MM.1S (cell line): ENCODE measurements at regions not wholly inside any gene's neighbourhood (a gene's known extent, or its start where the extent isn't known, plus 50 kb on each side); places are given as distances from the start of the nearest gene placed in this dataset.

Source experiments
- DNase-seq: peaks from one replicate; pipeline ENCODE4 v3.0.0-alpha.2; 2015
- H2AFZ ChIP-seq: fragments of 300-600 bp; sonication (generic); 2 replicates; pipeline ENCODE4 v1.6.0; 2016; ENCODE audit warnings: antibody characterized with exemption, low read length
- H3F3A ChIP-seq: fragments of 300-600 bp; sonication (generic); 2 replicates; pipeline ENCODE4 v1.6.1; 2016; ENCODE audit warnings: mild to moderate bottlenecking, antibody characterized with exemption, low read length, moderate library complexity, mixed read lengths; ENCODE audit not compliant: insufficient read depth
- H3K27ac ChIP-seq: fragments of 300-600 bp; sonication (generic); 2 replicates; pipeline ENCODE4 v1.5.1; 2016; ENCODE audit warnings: mild to moderate bottlenecking, low read length
- H3K27me3 ChIP-seq: fragments of 300-600 bp; sonication (generic); replicated peaks from 2 replicates; pipeline ENCODE4 v1.6.0; 2016; ENCODE audit warnings: low read length; ENCODE audit not compliant: insufficient read depth
- H3K36me3 ChIP-seq: fragments of 300-600 bp; sonication (generic); replicated peaks from 2 replicates; pipeline ENCODE4 v1.6.1; 2016; ENCODE audit warnings: mild to moderate bottlenecking, low read length, mixed read lengths; ENCODE audit not compliant: insufficient read depth
- H3K4me1 ChIP-seq: fragments of 300-600 bp; sonication (generic); 2 replicates; pipeline ENCODE4 v1.6.1; 2016; ENCODE audit warnings: low read length, mixed read lengths
- H3K4me2 ChIP-seq: fragments of 300-600 bp; sonication (generic); 2 replicates; pipeline ENCODE4 v1.6.0; 2016; ENCODE audit warnings: low read depth, low read length
- H3K4me3 ChIP-seq: fragments of 300-600 bp; sonication (generic); 2 replicates; pipeline ENCODE4 v1.5.1; 2016; ENCODE audit warnings: low read length, mixed read lengths
- H3K79me2 ChIP-seq: fragments of 300-600 bp; sonication (generic); 2 replicates; pipeline ENCODE4 v1.6.1; 2016; ENCODE audit warnings: mixed run types, low read length, mixed read lengths
- H3K9ac ChIP-seq: fragments of 300-600 bp; sonication (generic); 2 replicates; pipeline ENCODE4 v1.6.1; 2016; ENCODE audit warnings: low read length, mixed read lengths
- H3K9me2 ChIP-seq: fragments of 300-600 bp; sonication (generic); replicated peaks from 2 replicates; pipeline ENCODE4 v1.6.1; 2016; ENCODE audit warnings: mild to moderate bottlenecking, low read length, mixed read lengths; ENCODE audit not compliant: insufficient read depth
- H3K9me3 ChIP-seq: fragments of 300-600 bp; sonication (generic); replicated peaks from 2 replicates; pipeline ENCODE4 v1.6.1; 2016; ENCODE audit warnings: mild to moderate bottlenecking, low read length, mixed read lengths; ENCODE audit not compliant: insufficient read depth
- H4K20me1 ChIP-seq: fragments of 300-600 bp; sonication (generic); 2 replicates; pipeline ENCODE4 v1.6.1; 2016; ENCODE audit warnings: mild to moderate bottlenecking, low read length, moderate library complexity, mixed read lengths; ENCODE audit not compliant: insufficient read depth
- EZH2 ChIP-seq: fragments of 300-600 bp; sonication (generic); optimal IDR thresholded peaks from 2 replicates; pipeline ENCODE3; 2017; ENCODE audit warnings: low read depth, mild to moderate bottlenecking, antibody characterized with exemption, low read length, mixed read lengths
- EZH2phosphoT487 ChIP-seq: fragments of 300-600 bp; sonication (generic); IDR thresholded peaks from 2 replicates; pipeline ENCODE4 v1.6.1; 2018; ENCODE audit warnings: antibody characterized with exemption, low read length
- TF ChIP-seq, protein P1 (sequence below): fragments of 300-600 bp; sonication (generic); IDR thresholded peaks from 2 replicates; pipeline ENCODE4 v1.5.1; 2016; ENCODE audit warnings: antibody characterized with exemption, low read length, mixed read lengths

DNA sequence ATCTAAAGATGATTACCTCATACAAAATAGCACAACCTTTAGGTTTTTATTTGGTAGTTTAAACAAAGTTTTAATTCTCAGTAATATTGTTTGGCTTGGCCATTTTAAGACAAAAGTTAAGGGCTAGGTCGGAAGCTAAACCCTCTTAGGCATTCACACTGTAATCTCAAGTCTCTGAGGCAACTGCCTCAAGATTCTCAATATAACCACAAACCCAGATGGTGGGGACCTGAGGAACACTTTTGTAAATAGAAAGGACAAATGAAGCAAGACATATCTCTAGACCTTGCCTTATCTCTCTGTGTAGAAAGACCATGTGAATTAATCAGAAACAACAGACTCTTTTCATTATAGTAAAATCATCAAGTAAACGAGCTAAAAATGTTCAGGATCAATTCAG lies 500.2 kb upstream of the CDH6 start:
- Histone ChIP-seq H3K4me1 (0 out of 2 replicates have a peak, but pooled peaks cover 7% of the 10 kb centered on the region), H3K79me2 (no peaks in the 10 kb centered on the region), H3F3A (0 out of 2 replicates have a peak, but pooled peaks cover 3% of the 10 kb centered on the region), H3K4me3 (no peak overlapping the region), H4K20me1 (no peaks in the 10 kb centered on the region), H3K4me2 (no peak overlapping the region), H3K27me3 (no peaks in the 10 kb centered on the region), H3K9ac (no peak overlapping the region), H3K27ac (no peak overlapping the region), H3K36me3 (no peaks in the 10 kb centered on the region), H3K9me2 (no peaks in the 10 kb centered on the region), H2AFZ (no peak overlapping the region), H3K9me3 (no peaks in the 10 kb centered on the region)
- TF ChIP-seq, protein P1, sequence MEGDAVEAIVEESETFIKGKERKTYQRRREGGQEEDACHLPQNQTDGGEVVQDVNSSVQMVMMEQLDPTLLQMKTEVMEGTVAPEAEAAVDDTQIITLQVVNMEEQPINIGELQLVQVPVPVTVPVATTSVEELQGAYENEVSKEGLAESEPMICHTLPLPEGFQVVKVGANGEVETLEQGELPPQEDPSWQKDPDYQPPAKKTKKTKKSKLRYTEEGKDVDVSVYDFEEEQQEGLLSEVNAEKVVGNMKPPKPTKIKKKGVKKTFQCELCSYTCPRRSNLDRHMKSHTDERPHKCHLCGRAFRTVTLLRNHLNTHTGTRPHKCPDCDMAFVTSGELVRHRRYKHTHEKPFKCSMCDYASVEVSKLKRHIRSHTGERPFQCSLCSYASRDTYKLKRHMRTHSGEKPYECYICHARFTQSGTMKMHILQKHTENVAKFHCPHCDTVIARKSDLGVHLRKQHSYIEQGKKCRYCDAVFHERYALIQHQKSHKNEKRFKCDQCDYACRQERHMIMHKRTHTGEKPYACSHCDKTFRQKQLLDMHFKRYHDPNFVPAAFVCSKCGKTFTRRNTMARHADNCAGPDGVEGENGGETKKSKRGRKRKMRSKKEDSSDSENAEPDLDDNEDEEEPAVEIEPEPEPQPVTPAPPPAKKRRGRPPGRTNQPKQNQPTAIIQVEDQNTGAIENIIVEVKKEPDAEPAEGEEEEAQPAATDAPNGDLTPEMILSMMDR, result no peak
- no peak for TF ChIP-seq EZH2phosphoT487
- no peak for TF ChIP-seq EZH2
- peak; percentile 77 for DNase-seq

DNA sequence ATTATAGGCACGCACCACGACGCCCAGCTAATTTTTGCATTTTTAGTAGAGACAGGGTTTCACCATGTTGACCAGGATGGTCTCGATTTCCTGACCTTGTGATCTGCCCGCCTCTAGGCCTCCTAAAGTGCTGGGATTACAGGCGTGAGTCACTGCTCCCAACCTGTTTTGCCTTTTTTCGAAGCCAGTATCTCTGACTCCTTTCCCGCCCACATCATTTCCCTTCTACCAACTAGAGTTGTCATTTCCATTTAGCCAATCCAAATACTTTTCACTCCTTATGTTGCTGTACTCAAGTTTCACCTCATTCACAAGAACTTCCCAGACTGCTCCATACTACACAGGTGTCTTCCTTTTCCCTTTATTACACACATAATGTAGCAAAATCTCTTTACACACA lies 502.6 kb upstream of the CDH6 start:
- H3K9ac ChIP-seq, result no peak overlapping the region
- H3K27me3 ChIP-seq, result no peaks in the 10 kb centered on the region
- H3K4me3 ChIP-seq, result no peak overlapping the region
- H3F3A ChIP-seq, result 0 out of 2 replicates have a peak, but pooled peaks cover 3% of the 10 kb centered on the region
- H3K9me3 ChIP-seq, result no peaks in the 10 kb centered on the region
- TF ChIP-seq EZH2, result no peak
- no peak for TF ChIP-seq EZH2phosphoT487
- TF ChIP-seq, protein P1, result no peak
- H3K27ac ChIP-seq, result no peak overlapping the region
- H3K36me3 ChIP-seq, result no peaks in the 10 kb centered on the region
- H3K4me2 ChIP-seq, result no peak overlapping the region
- H2AFZ ChIP-seq, result no peak overlapping the region
- H3K4me1 ChIP-seq, result 0 out of 2 replicates have a peak, but pooled peaks cover 7% of the 10 kb centered on the region
- DNase-seq, result no peak
- no peaks in the 10 kb centered on the region for H3K9me2 ChIP-seq
- no peaks in the 10 kb centered on the region for H4K20me1 ChIP-seq
- H3K79me2 ChIP-seq, result no peaks in the 10 kb centered on the region

DNA sequence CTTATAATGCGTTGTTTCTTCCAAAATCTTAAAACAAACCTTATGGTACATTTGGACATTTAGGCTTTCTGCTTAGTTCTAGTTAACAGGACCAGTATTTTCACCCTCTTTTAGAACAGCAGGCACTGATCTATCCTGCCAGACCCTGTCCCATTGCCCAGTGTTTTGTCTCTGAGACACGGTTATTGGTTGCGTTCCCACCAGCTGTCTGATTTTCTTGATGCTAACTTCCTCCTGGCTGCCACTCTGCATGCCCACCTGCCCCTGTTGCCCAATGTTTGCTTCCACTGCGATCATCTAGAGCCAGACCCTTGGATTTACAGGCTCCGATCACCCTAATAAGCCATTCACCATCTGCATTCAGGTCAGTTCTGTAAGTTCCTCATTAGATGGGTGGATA lies 506.0 kb upstream of the CDH6 start:
- H3K27ac ChIP-seq, result no peak overlapping the region
- no peaks in the 10 kb centered on the region for H3F3A ChIP-seq
- no peaks in the 10 kb centered on the region for H3K36me3 ChIP-seq
- no peak for DNase-seq
- 0 out of 2 replicates have a peak, but pooled peaks cover 3% of the 10 kb centered on the region for H3K4me1 ChIP-seq
- H3K9me2 ChIP-seq, result no peaks in the 10 kb centered on the region
- no peaks in the 10 kb centered on the region for H3K27me3 ChIP-seq
- no peak for TF ChIP-seq EZH2
- no peak for TF ChIP-seq EZH2phosphoT487
- TF ChIP-seq, protein P1, result no peak
- no peak overlapping the region for H2AFZ ChIP-seq
- no peak overlapping the region for H3K9ac ChIP-seq
- no peak overlapping the region for H3K4me3 ChIP-seq
- no peak overlapping the region for H3K4me2 ChIP-seq
- no peaks in the 10 kb centered on the region for H4K20me1 ChIP-seq
- no peaks in the 10 kb centered on the region for H3K79me2 ChIP-seq
- H3K9me3 ChIP-seq, result no peaks in the 10 kb centered on the region
